ENCODE measurements at regions not wholly inside any gene's neighbourhood (a gene's known extent, or its start where the extent isn't known, plus 50 kb on each side); places are given as distances from the start of the nearest gene placed in this dataset.

DNA sequence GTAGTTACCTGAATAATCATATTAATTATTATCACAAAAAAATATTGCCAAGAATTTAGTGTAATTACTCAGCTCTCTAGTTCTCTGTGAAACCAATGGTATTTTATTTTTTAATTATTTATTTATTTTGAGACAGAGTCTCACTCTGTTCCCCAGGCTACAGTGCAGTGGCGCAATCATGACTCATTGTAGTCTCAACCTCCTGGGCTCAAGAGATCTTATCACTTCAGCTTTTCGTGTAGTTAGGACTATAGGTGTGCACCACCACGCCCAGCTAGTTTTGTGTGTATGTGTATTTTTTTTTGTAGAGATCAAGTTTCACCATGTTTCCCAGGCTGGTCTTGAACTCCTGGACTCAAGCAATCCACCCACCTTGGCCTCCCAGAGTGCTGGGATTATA is 440.4 kb upstream of the CDH20 start:
- TF ChIP-seq CTCF (IDR thresholded peaks at IDR 0.05) (no peak), POLR2A (IDR thresholded peaks at IDR 0.05) (no peak)
